ENCODE measurements at regions not wholly inside any gene's neighbourhood (a gene's known extent, or its start where the extent isn't known, plus 50 kb on each side); places are given as distances from the start of the nearest gene placed in this dataset.

GRCh38 chr10:29032169-29032568, 256.7 kb upstream of the LYZL1 start:
- TF ChIP-seq CTCF (conservative IDR thresholded peaks at IDR 0.05; ENCODE audit: low read length) (no peak), EZH2phosphoT487 (IDR thresholded peaks at IDR 0.05; ENCODE audit: borderline replicate concordance) (no peak)

Measured in Loucy (cell line).